Neural cell (in vitro differentiated cells): ENCODE measurements at regions not wholly inside any gene's neighbourhood (a gene's known extent, or its start where the extent isn't known, plus 50 kb on each side); places are given as distances from the start of the nearest gene placed in this dataset.

ENCODE experiments used
- H2AFZ ChIP-seq: fragments of 200-600, 300-800 bp; sonication (generic), shearing (Covaris generic); 2 replicates; pipeline ENCODE4 v1.6.0; 2014; ENCODE audit warnings: low read depth, mild to moderate bottlenecking, antibody characterized with exemption, low read length, moderate library complexity
- H3F3A ChIP-seq: fragments of 200-600 bp; shearing (Covaris generic); 2 replicates; pipeline ENCODE4 v1.6.1; 2016; ENCODE audit warnings: mild to moderate bottlenecking, moderate library complexity, mixed read lengths, antibody characterized with exemption, low read length; ENCODE audit not compliant: insufficient read depth, poor library complexity, severe bottlenecking
- H3K27ac ChIP-seq: fragments of 200-600, 300-800 bp; sonication (generic), shearing (Covaris generic); 2 replicates; pipeline ENCODE4 v1.5.1; 2014; ENCODE audit warnings: mild to moderate bottlenecking, low read length, moderate library complexity
- H3K27me3 ChIP-seq: fragments of 300-800, 200-600 bp; sonication (generic), shearing (Covaris generic); 2 replicates; pipeline ENCODE4 v1.6.0; 2014; ENCODE audit warnings: mild to moderate bottlenecking, low read depth, low read length, moderate library complexity; ENCODE audit not compliant: insufficient read depth
- H3K36me3 ChIP-seq: fragments of 300-800, 200-600 bp; sonication (generic), shearing (Covaris generic); 2 replicates; pipeline ENCODE4 v1.5.1; 2014; ENCODE audit warnings: mild to moderate bottlenecking, antibody characterized with exemption, low read length, moderate library complexity; ENCODE audit not compliant: insufficient read depth
- H3K4me2 ChIP-seq: fragments of 300-800, 200-600 bp; sonication (generic), shearing (Covaris generic); 2 replicates; pipeline ENCODE4 v1.6.0; 2014; ENCODE audit warnings: mild to moderate bottlenecking, low read length
- H3K4me3 ChIP-seq: fragments of 300-800, 200-600 bp; sonication (generic), shearing (Covaris generic); 2 replicates; pipeline ENCODE4 v1.5.1; 2014; ENCODE audit warnings: mild to moderate bottlenecking, low read length, moderate library complexity
- H3K79me2 ChIP-seq: fragments of 200-600 bp; shearing (Covaris generic); replicated peaks from 2 replicates; pipeline ENCODE4 v1.6.0; 2014; ENCODE audit warnings: mild to moderate bottlenecking, low read length, moderate library complexity; ENCODE audit not compliant: insufficient read depth
- H3K9ac ChIP-seq: fragments of 300-800, 200-600 bp; sonication (generic), shearing (Covaris generic); 2 replicates; pipeline ENCODE4 v1.6.1; 2016; ENCODE audit warnings: mild to moderate bottlenecking, low read length, mixed read lengths
- H3K9me2 ChIP-seq: fragments of 200-600 bp; shearing (Covaris generic); 2 replicates; pipeline ENCODE4 v1.6.1; 2016; ENCODE audit warnings: mild to moderate bottlenecking, low read length, mixed read lengths; ENCODE audit not compliant: insufficient read depth
- H3K9me3 ChIP-seq: fragments of 200-600, 300-800 bp; sonication (generic), shearing (Covaris generic); 2 replicates; pipeline ENCODE4 v1.6.1; 2016; ENCODE audit warnings: mild to moderate bottlenecking, mixed run types, low read length, moderate library complexity, mixed read lengths
- H4K20me1 ChIP-seq: fragments of 200-600 bp; shearing (Covaris generic); 2 replicates; pipeline ENCODE4 v1.6.1; 2016; ENCODE audit warnings: mild to moderate bottlenecking, mixed run types; ENCODE audit not compliant: insufficient read depth
- EP300 ChIP-seq: fragments of 450-650 bp; conservative IDR thresholded peaks from 2 replicates; pipeline ENCODE4 v1.6.1; 2014; ENCODE audit warnings: antibody characterized with exemption, mild to moderate bottlenecking, moderate library complexity; ENCODE audit not compliant: poor library complexity, severe bottlenecking
- EZH2 ChIP-seq: fragments of 200-600, 300-800 bp; shearing (Covaris generic), sonication (generic); IDR thresholded peaks from 2 replicates; pipeline ENCODE4 v1.6.1; 2014; ENCODE audit warnings: antibody characterized with exemption, low read length, borderline replicate concordance, mild to moderate bottlenecking; ENCODE audit not compliant: insufficient read depth, poor library complexity, severe bottlenecking
- MXI1 ChIP-seq: fragments of 450-650 bp; conservative IDR thresholded peaks from 2 replicates; pipeline ENCODE4 v1.6.1; 2014; ENCODE audit warnings: antibody characterized with exemption, mild to moderate bottlenecking; ENCODE audit not compliant: poor library complexity, severe bottlenecking
- POLR2AphosphoS5 ChIP-seq: IDR thresholded peaks from 2 replicates; pipeline ENCODE4 v1.6.1; 2012
- RAD21 ChIP-seq: fragments of 450-650 bp; conservative IDR thresholded peaks from 2 replicates; pipeline ENCODE4 v1.6.1; 2014; ENCODE audit warnings: antibody characterized with exemption, mild to moderate bottlenecking, moderate library complexity
- SMC3 ChIP-seq: fragments of 450-650 bp; conservative IDR thresholded peaks from 2 replicates; pipeline ENCODE4 v1.6.1; 2014; ENCODE audit warnings: antibody characterized with exemption, mild to moderate bottlenecking, moderate library complexity; ENCODE audit not compliant: poor library complexity
- TAF1 ChIP-seq: IDR thresholded peaks from 2 replicates; pipeline ENCODE4 v1.6.1; 2012; ENCODE audit warnings: low read depth
- TF ChIP-seq, protein P1 (sequence below): IDR thresholded peaks from 2 replicates; pipeline ENCODE4 v1.6.1; 2012; ENCODE audit warnings: borderline replicate concordance
- TF ChIP-seq, protein P2 (sequence below): fragments of 450-650 bp; IDR thresholded peaks from 2 replicates; pipeline ENCODE4 v1.5.1; 2014; ENCODE audit warnings: antibody characterized with exemption, mild to moderate bottlenecking, moderate library complexity; ENCODE audit not compliant: poor library complexity, severe bottlenecking

DNA sequence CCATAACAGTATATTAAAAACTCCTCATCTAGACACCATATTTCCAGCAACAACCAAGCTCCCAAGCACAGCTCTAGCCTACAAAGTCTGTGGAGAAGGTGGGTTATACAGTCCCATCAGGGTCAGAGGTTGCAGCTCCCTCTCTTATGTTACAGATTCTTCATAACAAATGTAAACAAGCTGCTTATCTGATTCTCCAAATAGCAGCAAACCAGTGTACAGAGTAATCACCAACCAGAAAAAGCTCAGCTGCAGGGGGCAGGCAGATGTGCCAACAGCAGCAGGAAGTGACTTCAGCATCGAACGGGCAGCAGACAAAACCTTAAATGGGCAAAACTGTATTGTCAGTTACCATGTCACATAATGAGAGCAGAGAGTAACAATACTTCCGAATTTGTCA is 52.9 kb upstream of the NABP1 start:
- Histone ChIP-seq H3K79me2 (no peaks in the 10 kb centered on the region), H3K4me3 (no peak overlapping the region), H2AFZ (no peak overlapping the region), H3K4me2 (no peak overlapping the region), H3K36me3 (no peaks in the 10 kb centered on the region), H3K9me3 (no peaks in the 10 kb centered on the region), H3K27ac (no peak overlapping the region), H3K27me3 (no peaks in the 10 kb centered on the region), H3F3A (no peaks in the 10 kb centered on the region), H4K20me1 (no peaks in the 10 kb centered on the region), H3K9ac (no peak overlapping the region), H3K9me2 (no peaks in the 10 kb centered on the region)
- TF ChIP-seq EP300: no peak
- TF ChIP-seq RAD21: no peak
- TF ChIP-seq SMC3: no peak
- no peak for TF ChIP-seq EZH2
- TF ChIP-seq, protein P1, sequence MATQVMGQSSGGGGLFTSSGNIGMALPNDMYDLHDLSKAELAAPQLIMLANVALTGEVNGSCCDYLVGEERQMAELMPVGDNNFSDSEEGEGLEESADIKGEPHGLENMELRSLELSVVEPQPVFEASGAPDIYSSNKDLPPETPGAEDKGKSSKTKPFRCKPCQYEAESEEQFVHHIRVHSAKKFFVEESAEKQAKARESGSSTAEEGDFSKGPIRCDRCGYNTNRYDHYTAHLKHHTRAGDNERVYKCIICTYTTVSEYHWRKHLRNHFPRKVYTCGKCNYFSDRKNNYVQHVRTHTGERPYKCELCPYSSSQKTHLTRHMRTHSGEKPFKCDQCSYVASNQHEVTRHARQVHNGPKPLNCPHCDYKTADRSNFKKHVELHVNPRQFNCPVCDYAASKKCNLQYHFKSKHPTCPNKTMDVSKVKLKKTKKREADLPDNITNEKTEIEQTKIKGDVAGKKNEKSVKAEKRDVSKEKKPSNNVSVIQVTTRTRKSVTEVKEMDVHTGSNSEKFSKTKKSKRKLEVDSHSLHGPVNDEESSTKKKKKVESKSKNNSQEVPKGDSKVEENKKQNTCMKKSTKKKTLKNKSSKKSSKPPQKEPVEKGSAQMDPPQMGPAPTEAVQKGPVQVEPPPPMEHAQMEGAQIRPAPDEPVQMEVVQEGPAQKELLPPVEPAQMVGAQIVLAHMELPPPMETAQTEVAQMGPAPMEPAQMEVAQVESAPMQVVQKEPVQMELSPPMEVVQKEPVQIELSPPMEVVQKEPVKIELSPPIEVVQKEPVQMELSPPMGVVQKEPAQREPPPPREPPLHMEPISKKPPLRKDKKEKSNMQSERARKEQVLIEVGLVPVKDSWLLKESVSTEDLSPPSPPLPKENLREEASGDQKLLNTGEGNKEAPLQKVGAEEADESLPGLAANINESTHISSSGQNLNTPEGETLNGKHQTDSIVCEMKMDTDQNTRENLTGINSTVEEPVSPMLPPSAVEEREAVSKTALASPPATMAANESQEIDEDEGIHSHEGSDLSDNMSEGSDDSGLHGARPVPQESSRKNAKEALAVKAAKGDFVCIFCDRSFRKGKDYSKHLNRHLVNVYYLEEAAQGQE: no peak
- TF ChIP-seq MXI1: no peak
- TF ChIP-seq, protein P2, sequence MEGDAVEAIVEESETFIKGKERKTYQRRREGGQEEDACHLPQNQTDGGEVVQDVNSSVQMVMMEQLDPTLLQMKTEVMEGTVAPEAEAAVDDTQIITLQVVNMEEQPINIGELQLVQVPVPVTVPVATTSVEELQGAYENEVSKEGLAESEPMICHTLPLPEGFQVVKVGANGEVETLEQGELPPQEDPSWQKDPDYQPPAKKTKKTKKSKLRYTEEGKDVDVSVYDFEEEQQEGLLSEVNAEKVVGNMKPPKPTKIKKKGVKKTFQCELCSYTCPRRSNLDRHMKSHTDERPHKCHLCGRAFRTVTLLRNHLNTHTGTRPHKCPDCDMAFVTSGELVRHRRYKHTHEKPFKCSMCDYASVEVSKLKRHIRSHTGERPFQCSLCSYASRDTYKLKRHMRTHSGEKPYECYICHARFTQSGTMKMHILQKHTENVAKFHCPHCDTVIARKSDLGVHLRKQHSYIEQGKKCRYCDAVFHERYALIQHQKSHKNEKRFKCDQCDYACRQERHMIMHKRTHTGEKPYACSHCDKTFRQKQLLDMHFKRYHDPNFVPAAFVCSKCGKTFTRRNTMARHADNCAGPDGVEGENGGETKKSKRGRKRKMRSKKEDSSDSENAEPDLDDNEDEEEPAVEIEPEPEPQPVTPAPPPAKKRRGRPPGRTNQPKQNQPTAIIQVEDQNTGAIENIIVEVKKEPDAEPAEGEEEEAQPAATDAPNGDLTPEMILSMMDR: no peak
- no peak for TF ChIP-seq TAF1
- no peak for TF ChIP-seq POLR2AphosphoS5

DNA sequence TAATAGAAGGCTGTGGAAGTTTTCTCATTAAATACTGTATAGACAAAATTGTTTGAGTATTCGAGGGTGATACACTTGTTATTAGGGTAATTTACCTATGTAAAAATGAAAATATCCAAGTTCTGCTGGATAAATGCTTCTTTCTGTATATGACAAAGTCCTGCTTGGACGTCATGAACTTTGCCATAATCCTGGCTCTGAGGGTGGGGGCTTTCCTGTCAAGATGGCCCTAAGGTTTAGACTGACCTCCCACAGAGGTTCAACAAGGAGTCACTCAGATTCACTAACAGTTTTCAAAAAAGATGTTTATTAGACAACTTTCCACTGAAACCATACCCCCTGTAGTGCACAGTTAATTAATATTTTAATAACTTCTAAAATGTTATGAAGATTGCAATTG is 52.5 kb upstream of the NABP1 start:
- H3K4me2 ChIP-seq: no peak overlapping the region
- H2AFZ ChIP-seq: no peak overlapping the region
- no peaks in the 10 kb centered on the region for H4K20me1 ChIP-seq
- no peaks in the 10 kb centered on the region for H3K9me3 ChIP-seq
- no peak overlapping the region for H3K4me3 ChIP-seq
- no peaks in the 10 kb centered on the region for H3K36me3 ChIP-seq
- no peaks in the 10 kb centered on the region for H3F3A ChIP-seq
- TF ChIP-seq POLR2AphosphoS5 (no peak), RAD21 (no peak), SMC3 (no peak), EZH2 (no peak), MXI1 (no peak), EP300 (no peak), TAF1 (no peak)
- TF ChIP-seq, protein P1: no peak
- TF ChIP-seq, protein P2: no peak
- H3K27me3 ChIP-seq: no peaks in the 10 kb centered on the region
- no peaks in the 10 kb centered on the region for H3K9me2 ChIP-seq
- no peak overlapping the region for H3K9ac ChIP-seq
- H3K79me2 ChIP-seq: no peaks in the 10 kb centered on the region
- no peak overlapping the region for H3K27ac ChIP-seq
